ENCODE measurements at regions not wholly inside any gene's neighbourhood (a gene's known extent, or its start where the extent isn't known, plus 50 kb on each side); places are given as distances from the start of the nearest gene placed in this dataset.
A peak's percentile ranks its signal among the peaks of the same experiment; 100 is the strongest.

- no peak for DNase-seq (ENCODE audit: low read depth)
- H3K4me3 ChIP-seq (ENCODE audit: low read length): no peak overlapping the region
- no peak for TF ChIP-seq CTCF (IDR thresholded peaks at IDR 0.05; ENCODE audit: insufficient read depth, low read depth, low read length, missing control alignments)
Measured at GRCh38 chr5:163658702-163659567, 153.5 kb downstream of the MAT2B start.

GRCh38 chr5:163659568-163659902 lies 154.1 kb downstream of the MAT2B start:
- no peak for DNase-seq (ENCODE audit: low read depth)
- no peak for TF ChIP-seq CTCF (IDR thresholded peaks at IDR 0.05; ENCODE audit: insufficient read depth, low read depth, low read length, missing control alignments)

GRCh38 chr5:163660486-163660885 lies 155.1 kb downstream of the MAT2B start:
- H3K4me3 ChIP-seq (ENCODE audit: low read length): no peak overlapping the region
- no peak for TF ChIP-seq CTCF (IDR thresholded peaks at IDR 0.05; ENCODE audit: insufficient read depth, low read depth, low read length, missing control alignments)
- no peak for DNase-seq (ENCODE audit: low read depth)

More at GRCh38 chr5:163659568-163659902, 154.1 kb downstream of the MAT2B start:
- no peak overlapping the region for H3K4me3 ChIP-seq (ENCODE audit: low read length)

- no peak for DNase-seq (ENCODE audit: low read depth)
- H3K4me3 ChIP-seq (ENCODE audit: low read length): no peak overlapping the region
- no peak for TF ChIP-seq CTCF (IDR thresholded peaks at IDR 0.05; ENCODE audit: insufficient read depth, low read depth, low read length, missing control alignments)
Measured at GRCh38 chr5:163661360-163661759, 155.9 kb downstream of the MAT2B start.

- H3K4me3 ChIP-seq (ENCODE audit: low read length): no peak overlapping the region
- TF ChIP-seq CTCF (IDR thresholded peaks at IDR 0.05; ENCODE audit: insufficient read depth, low read depth, low read length, missing control alignments): no peak
- DNase-seq (ENCODE audit: low read depth): no peak
Measured at GRCh38 chr5:163670036-163670435, 164.6 kb downstream of the MAT2B start.

- no peak overlapping the region for H3K4me3 ChIP-seq (ENCODE audit: low read length)
- DNase-seq (ENCODE audit: low read depth): peak; percentile 6
- no peak for TF ChIP-seq CTCF (IDR thresholded peaks at IDR 0.05; ENCODE audit: insufficient read depth, low read depth, low read length, missing control alignments)
Measured at GRCh38 chr5:163677092-163677491, 171.7 kb downstream of the MAT2B start.

- no peak for TF ChIP-seq CTCF (IDR thresholded peaks at IDR 0.05; ENCODE audit: insufficient read depth, low read depth, low read length, missing control alignments)
- DNase-seq (ENCODE audit: low read depth): peak; percentile 41
- H3K4me3 ChIP-seq (ENCODE audit: low read length): no peak overlapping the region
Measured at GRCh38 chr5:163682234-163682633, 176.8 kb downstream of the MAT2B start.
